ENCODE measurements at regions not wholly inside any gene's neighbourhood (a gene's known extent, or its start where the extent isn't known, plus 50 kb on each side); places are given as distances from the start of the nearest gene placed in this dataset.

GRCh38 chr10:8768341-8768740 lies 713.9 kb downstream of the GATA3 start:
- TF ChIP-seq POLR2A (IDR thresholded peaks at IDR 0.05; ENCODE audit: low read length) (no peak), GATA1 (IDR thresholded peaks at IDR 0.05; ENCODE audit: low read depth, low read length) (no peak)
